ENCODE measurements at regions not wholly inside any gene's neighbourhood (a gene's known extent, or its start where the extent isn't known, plus 50 kb on each side); places are given as distances from the start of the nearest gene placed in this dataset.

DNA sequence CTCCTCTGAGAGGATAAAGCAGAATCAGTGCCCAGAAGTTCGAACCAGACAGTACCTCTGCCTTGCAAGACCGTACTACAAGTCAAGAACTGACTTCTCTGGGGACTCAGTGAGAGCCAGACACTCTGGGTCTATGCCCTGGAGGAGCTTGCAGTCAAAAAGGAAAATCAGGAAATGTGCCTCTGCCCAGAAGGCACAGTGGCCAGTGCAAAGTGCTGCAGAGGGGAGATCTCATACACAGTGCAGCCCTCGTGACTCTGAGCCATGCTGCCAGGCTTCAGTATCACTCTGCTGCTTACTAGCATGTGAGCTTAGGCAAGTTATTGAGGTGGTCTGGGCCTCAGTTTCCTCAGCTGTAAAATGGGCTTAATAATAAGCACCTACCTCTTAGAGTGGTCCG is 144.0 kb upstream of the NPY start:
- Histone ChIP-seq H3K79me2 (ENCODE audit: insufficient read depth) (no peaks in the 10 kb centered on the region), H3K9me3 (no peaks in the 10 kb centered on the region), H3K4me2 (no peak overlapping the region), H3K9me2 (no peaks in the 10 kb centered on the region), H2AFZ (ENCODE audit: low read depth) (no peak overlapping the region), H3K4me1 (ENCODE audit: control insufficient read depth in 1 of 2, insufficient read depth in 2 of 2, low read depth in 1 of 2, low read length in 1 of 2) (peaks cover 0 to 14% of the 10 kb centered on the region in 2 experiments; a peak in 2 of 4 replicates), H4K20me1 (ENCODE audit: insufficient read depth) (no peaks in the 10 kb centered on the region), H3F3A (replicated peaks; ENCODE audit: insufficient read depth) (no peaks in the 10 kb centered on the region), H3K27ac (ENCODE audit: low read depth in 2 of 2, low read length in 1 of 2) (no peak overlapping the region), H3K36me3 (replicated peaks in 1 of 2; ENCODE audit: control insufficient read depth in 1 of 2, insufficient read depth in 2 of 2, low read length in 1 of 2) (no peaks in the 10 kb centered on the region), H3K9ac (no peak overlapping the region), H3K27me3 (ENCODE audit: insufficient read depth) (no peaks in the 10 kb centered on the region), H3K4me3 (ENCODE audit: low read depth in 2 of 2, low read length in 1 of 2) (no peak overlapping the region)
- CTCF ChIA-PET, result no interaction called here
- 34% methylated on average over 4 of the region's 4 CpGs for WGBS (ENCODE audit: low lambda C conversion rate)
- POLR2A ChIA-PET, result interaction anchor here (0.6 kb wide), 1 partner anchor 144 kb away, joined by 3 read pairs; the partner anchor contains the start of gene NPY
- TF ChIP-seq NFIC (IDR thresholded peaks at IDR 0.05; ENCODE audit: borderline replicate concordance), result no peak
- TF ChIP-seq TCF12 (IDR thresholded peaks at IDR 0.05), result no peak
- TF ChIP-seq FOXM1 (IDR thresholded peaks at IDR 0.05; ENCODE audit: low read depth), result no peak
- TF ChIP-seq, protein P1, sequence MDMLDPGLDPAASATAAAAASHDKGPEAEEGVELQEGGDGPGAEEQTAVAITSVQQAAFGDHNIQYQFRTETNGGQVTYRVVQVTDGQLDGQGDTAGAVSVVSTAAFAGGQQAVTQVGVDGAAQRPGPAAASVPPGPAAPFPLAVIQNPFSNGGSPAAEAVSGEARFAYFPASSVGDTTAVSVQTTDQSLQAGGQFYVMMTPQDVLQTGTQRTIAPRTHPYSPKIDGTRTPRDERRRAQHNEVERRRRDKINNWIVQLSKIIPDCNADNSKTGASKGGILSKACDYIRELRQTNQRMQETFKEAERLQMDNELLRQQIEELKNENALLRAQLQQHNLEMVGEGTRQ (IDR thresholded peaks at IDR 0.05; ENCODE audit: borderline replicate concordance, low read depth, low read length), result no peak
- TF ChIP-seq RFX5 (IDR thresholded peaks at IDR 0.05; ENCODE audit: low read length), result no peak
- no peak for TF ChIP-seq TAF1 (IDR thresholded peaks at IDR 0.05; ENCODE audit: borderline replicate concordance, low read depth, low read length)
- no peak for TF ChIP-seq JUND (IDR thresholded peaks at IDR 0.05)
- TF ChIP-seq GATA2 (CRISPR knock-in tag; IDR thresholded peaks at IDR 0.05), result no peak
- no peak for TF ChIP-seq EP300 (IDR thresholded peaks at IDR 0.05; ENCODE audit: borderline replicate concordance in 1 of 2, low read depth in 1 of 2, low read length in 1 of 2)
- TF ChIP-seq FOSL2 (IDR thresholded peaks at IDR 0.05; ENCODE audit: borderline replicate concordance, low read depth), result no peak
- TF ChIP-seq SIN3A (IDR thresholded peaks at IDR 0.05; ENCODE audit: borderline replicate concordance, low read depth, low read length), result no peak
- TF ChIP-seq, protein P2, sequence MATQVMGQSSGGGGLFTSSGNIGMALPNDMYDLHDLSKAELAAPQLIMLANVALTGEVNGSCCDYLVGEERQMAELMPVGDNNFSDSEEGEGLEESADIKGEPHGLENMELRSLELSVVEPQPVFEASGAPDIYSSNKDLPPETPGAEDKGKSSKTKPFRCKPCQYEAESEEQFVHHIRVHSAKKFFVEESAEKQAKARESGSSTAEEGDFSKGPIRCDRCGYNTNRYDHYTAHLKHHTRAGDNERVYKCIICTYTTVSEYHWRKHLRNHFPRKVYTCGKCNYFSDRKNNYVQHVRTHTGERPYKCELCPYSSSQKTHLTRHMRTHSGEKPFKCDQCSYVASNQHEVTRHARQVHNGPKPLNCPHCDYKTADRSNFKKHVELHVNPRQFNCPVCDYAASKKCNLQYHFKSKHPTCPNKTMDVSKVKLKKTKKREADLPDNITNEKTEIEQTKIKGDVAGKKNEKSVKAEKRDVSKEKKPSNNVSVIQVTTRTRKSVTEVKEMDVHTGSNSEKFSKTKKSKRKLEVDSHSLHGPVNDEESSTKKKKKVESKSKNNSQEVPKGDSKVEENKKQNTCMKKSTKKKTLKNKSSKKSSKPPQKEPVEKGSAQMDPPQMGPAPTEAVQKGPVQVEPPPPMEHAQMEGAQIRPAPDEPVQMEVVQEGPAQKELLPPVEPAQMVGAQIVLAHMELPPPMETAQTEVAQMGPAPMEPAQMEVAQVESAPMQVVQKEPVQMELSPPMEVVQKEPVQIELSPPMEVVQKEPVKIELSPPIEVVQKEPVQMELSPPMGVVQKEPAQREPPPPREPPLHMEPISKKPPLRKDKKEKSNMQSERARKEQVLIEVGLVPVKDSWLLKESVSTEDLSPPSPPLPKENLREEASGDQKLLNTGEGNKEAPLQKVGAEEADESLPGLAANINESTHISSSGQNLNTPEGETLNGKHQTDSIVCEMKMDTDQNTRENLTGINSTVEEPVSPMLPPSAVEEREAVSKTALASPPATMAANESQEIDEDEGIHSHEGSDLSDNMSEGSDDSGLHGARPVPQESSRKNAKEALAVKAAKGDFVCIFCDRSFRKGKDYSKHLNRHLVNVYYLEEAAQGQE (IDR thresholded peaks at IDR 0.05; ENCODE audit: low read depth, low read length), result no peak
- no peak for TF ChIP-seq MEF2A (IDR thresholded peaks at IDR 0.05; ENCODE audit: borderline replicate concordance, low read depth)
- no peak for DNase-seq

DNA sequence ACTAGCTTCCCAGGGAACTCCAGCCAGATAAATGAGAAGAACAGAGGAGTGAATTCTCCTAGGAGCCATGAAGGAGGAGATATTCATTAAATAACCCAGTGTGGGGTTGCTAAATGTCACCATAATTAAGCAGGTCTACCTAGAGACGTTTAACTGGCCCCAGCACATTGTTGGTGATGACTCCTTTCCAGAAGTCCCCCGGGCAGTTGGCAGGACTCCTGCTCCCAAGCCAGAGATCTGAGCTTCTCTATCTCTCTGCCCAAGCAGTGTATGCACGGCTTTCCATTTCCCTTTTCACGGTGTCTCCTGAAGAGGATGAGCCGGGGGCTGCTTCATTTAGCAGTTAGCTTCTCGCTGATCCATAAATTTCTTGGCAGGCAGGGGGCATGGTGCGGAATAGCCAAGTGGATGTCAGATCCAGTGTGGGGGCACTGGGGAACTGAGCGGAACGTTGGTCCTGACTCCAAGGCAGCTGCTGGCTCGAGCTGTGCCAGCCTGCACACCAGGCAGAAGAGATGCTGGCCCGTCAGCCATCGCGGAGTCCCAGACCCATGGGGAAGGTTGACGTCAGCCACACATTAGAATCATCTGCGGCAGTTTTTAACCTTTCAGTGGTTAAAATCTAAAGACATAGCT is 142.0 kb upstream of the NPY start:
- ChIA-PET POLR2A (no interaction called here), CTCF (interaction anchor here (0.7 to 1.5 kb wide), 4 partner anchors 13 to 240 kb away, joined by 3 read pairs; no protein-coding TSS in a partner anchor)
- Histone ChIP-seq H3K79me2 (ENCODE audit: insufficient read depth) (no peaks in the 10 kb centered on the region), H3K27ac (ENCODE audit: low read depth in 2 of 2, low read length in 1 of 2) (no peak overlapping the region), H3K27me3 (ENCODE audit: insufficient read depth) (no peaks in the 10 kb centered on the region), H3K4me1 (ENCODE audit: control insufficient read depth in 1 of 2, insufficient read depth in 2 of 2, low read depth in 1 of 2, low read length in 1 of 2) (peaks cover 0 to 18% of the 10 kb centered on the region in 2 experiments; a peak in 2 of 4 replicates), H3K4me3 (ENCODE audit: low read depth in 2 of 2, low read length in 1 of 2) (no peak overlapping the region), H3K36me3 (replicated peaks in 1 of 2; ENCODE audit: control insufficient read depth in 1 of 2, insufficient read depth in 2 of 2, low read length in 1 of 2) (no peaks in the 10 kb centered on the region), H3K4me2 (no peak overlapping the region), H3K9me3 (no peaks in the 10 kb centered on the region), H3K9me2 (no peaks in the 10 kb centered on the region), H2AFZ (ENCODE audit: low read depth) (no peak overlapping the region), H3F3A (replicated peaks; ENCODE audit: insufficient read depth) (no peaks in the 10 kb centered on the region), H3K9ac (no peak overlapping the region), H4K20me1 (ENCODE audit: insufficient read depth) (no peaks in the 10 kb centered on the region)
- TF ChIP-seq YY1 (IDR thresholded peaks at IDR 0.05; ENCODE audit: low read depth), result no peak
- no peak for TF ChIP-seq RFX5 (IDR thresholded peaks at IDR 0.05; ENCODE audit: low read length)
- TF ChIP-seq, protein P1 (IDR thresholded peaks at IDR 0.05; ENCODE audit: borderline replicate concordance, low read depth, low read length), result no peak
- no peak for TF ChIP-seq FOXJ3 (CRISPR knock-in tag; IDR thresholded peaks at IDR 0.05)
- TF ChIP-seq MXI1 (IDR thresholded peaks at IDR 0.05; ENCODE audit: low read depth, low read length), result no peak
- no peak for TF ChIP-seq EZH2phosphoT487 (IDR thresholded peaks at IDR 0.05; ENCODE audit: borderline replicate concordance, low read depth)
- TF ChIP-seq, protein P3, sequence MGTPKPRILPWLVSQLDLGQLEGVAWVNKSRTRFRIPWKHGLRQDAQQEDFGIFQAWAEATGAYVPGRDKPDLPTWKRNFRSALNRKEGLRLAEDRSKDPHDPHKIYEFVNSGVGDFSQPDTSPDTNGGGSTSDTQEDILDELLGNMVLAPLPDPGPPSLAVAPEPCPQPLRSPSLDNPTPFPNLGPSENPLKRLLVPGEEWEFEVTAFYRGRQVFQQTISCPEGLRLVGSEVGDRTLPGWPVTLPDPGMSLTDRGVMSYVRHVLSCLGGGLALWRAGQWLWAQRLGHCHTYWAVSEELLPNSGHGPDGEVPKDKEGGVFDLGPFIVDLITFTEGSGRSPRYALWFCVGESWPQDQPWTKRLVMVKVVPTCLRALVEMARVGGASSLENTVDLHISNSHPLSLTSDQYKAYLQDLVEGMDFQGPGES (IDR thresholded peaks at IDR 0.05; ENCODE audit: low read depth, low read length), result no peak
- no peak for TF ChIP-seq FOSL2 (IDR thresholded peaks at IDR 0.05; ENCODE audit: borderline replicate concordance, low read depth)
- TF ChIP-seq CHD2 (IDR thresholded peaks at IDR 0.05; ENCODE audit: low read length, partially characterized antibody), result no peak
- 53% methylated on average over 11 of the region's 15 CpGs for WGBS (ENCODE audit: low lambda C conversion rate)
- peak; percentile 22 for DNase-seq

Measured in SK-N-SH (cell line).